Tibial nerve (tissue), 4 donors: ENCODE measurements at regions not wholly inside any gene's neighbourhood (a gene's known extent, or its start where the extent isn't known, plus 50 kb on each side); places are given as distances from the start of the nearest gene placed in this dataset.
"Not testable (repeated sequence)": the region's sequence is repeated elsewhere in the genome, so short reads cannot be mapped to it uniquely, and the experiment has no call there.

Experiments used
- DNase-seq, 2 donors: peaks; one replicate each; pipeline ENCODE4 v3.0.0-alpha.2; 2019; ENCODE audit warnings: low spot score in 2 of 2
- H3K27ac ChIP-seq, 4 donors: fragments of 200-600 bp; sonication (generic) in 3 of 4; one replicate each; pipeline ENCODE4 v1.5.1; 2017 to 2019; ENCODE audit warnings: mild to moderate bottlenecking in 1 of 4
- H3K27me3 ChIP-seq, 2 donors: fragments of 200-600 bp; sonication (generic) in 1 of 2; one replicate each; pipeline versions ENCODE4 v1.5.1 to v1.6.0; 2017 to 2019
- H3K36me3 ChIP-seq, 3 donors: fragments of 200-600 bp; sonication (generic); one replicate each; pipeline ENCODE4 v1.5.1; 2018 to 2019
- H3K4me1 ChIP-seq, 4 donors: fragments of 200-600 bp; sonication (generic) in 3 of 4; one replicate each; pipeline ENCODE4 v1.5.1; 2017 to 2019
- H3K4me3 ChIP-seq, 4 donors: fragments of 200-600 bp; sonication (generic) in 3 of 4; one replicate each; pipeline ENCODE4 v1.5.1; 2017 to 2019; ENCODE audit warnings: mild to moderate bottlenecking in 1 of 4, moderate library complexity in 1 of 4
- H3K9me3 ChIP-seq, 4 donors: fragments of 200-600 bp; sonication (generic) in 3 of 4; one replicate each; pipeline ENCODE4 v1.5.1; 2017 to 2019
- CTCF ChIP-seq, 5 experiments: fragments of 200-600 bp in 3 of 5; fragments of 450-650 bp in 2 of 5; sonication (generic) in 3 of 5; IDR thresholded peaks; one replicate each; pipeline ENCODE4 v1.5.1; 2016 to 2019; ENCODE audit warnings: antibody characterized with exemption in 5 of 5, mild to moderate bottlenecking in 3 of 5, moderate library complexity in 2 of 5
- EP300 ChIP-seq, 2 donors: sonication (generic); formaldehyde crosslinking; IDR thresholded peaks; one replicate each; pipeline ENCODE4 v1.6.1; 2017; ENCODE audit warnings: antibody characterized with exemption in 2 of 2, mild to moderate bottlenecking in 1 of 2
- POLR2A ChIP-seq, 2 donors: fragments of 450-650 bp; IDR thresholded peaks; one replicate each; pipeline ENCODE4 v1.6.1; 2017; ENCODE audit warnings: antibody characterized with exemption in 2 of 2, mild to moderate bottlenecking in 2 of 2, moderate library complexity in 2 of 2
- WGBS, 2 donors: methylation state at CpG; one replicate each; pipeline ENCODE4 v1.1.5; 2018; 5-methylcytosine and 5-hydroxymethylcytosine counted together

- WGBS, 2 donors, result 86 to 88% methylated on average over 14 of the region's 14 CpGs
- H3K36me3 ChIP-seq, result no peaks in the 10 kb centered on the region
- no peak overlapping the region for H3K4me3 ChIP-seq
- no peaks in the 10 kb centered on the region for H3K27me3 ChIP-seq
- DNase-seq, result no peak
- TF ChIP-seq POLR2A (IDR thresholded peaks at IDR 0.05) (no peak), CTCF (IDR thresholded peaks at IDR 0.05) (no peak), EP300 (IDR thresholded peaks at IDR 0.05) (no peak)
- no peak overlapping the region for H3K27ac ChIP-seq
- peaks cover 0 to 38% (median 9%) of the 10 kb centered on the region in 4 donors for H3K9me3 ChIP-seq
- no peaks in the 10 kb centered on the region for H3K4me1 ChIP-seq
Observed at GRCh38 chr2:144747571-144747970, 227.7 kb upstream of the ZEB2 start.

GRCh38 chr2:144745424-144745823 lies 225.5 kb upstream of the ZEB2 start:
- no peak for DNase-seq
- Histone ChIP-seq H3K4me3 (no peak overlapping the region), H3K27me3 (no peaks in the 10 kb centered on the region), H3K4me1 (no peaks in the 10 kb centered on the region), H3K36me3 (no peaks in the 10 kb centered on the region), H3K9me3 (peaks cover 0 to 30% (median 9%) of the 10 kb centered on the region in 4 donors), H3K27ac (no peak overlapping the region)
- no peak for TF ChIP-seq CTCF (IDR thresholded peaks at IDR 0.05)
- no peak for TF ChIP-seq EP300 (IDR thresholded peaks at IDR 0.05)
- TF ChIP-seq POLR2A (IDR thresholded peaks at IDR 0.05), result no peak
- 97 to 99% methylated on average over 6 of the region's 6 CpGs for whole genome bisulfite sequencing, 2 donors

- TF ChIP-seq CTCF (IDR thresholded peaks at IDR 0.05), result no peak
- TF ChIP-seq EP300 (IDR thresholded peaks at IDR 0.05), result no peak
- no peak for TF ChIP-seq POLR2A (IDR thresholded peaks at IDR 0.05)
- Histone ChIP-seq H3K27me3 (no peaks in the 10 kb centered on the region), H3K4me1 (no peaks in the 10 kb centered on the region), H3K9me3 (peaks cover 0 to 16% (median 0%) of the 10 kb centered on the region in 4 donors), H3K4me3 (no peak overlapping the region), H3K36me3 (no peaks in the 10 kb centered on the region), H3K27ac (no peak overlapping the region)
- DNase-seq, result no peak
Observed at GRCh38 chr2:144738749-144739148, 218.8 kb upstream of the ZEB2 start.

GRCh38 chr2:144730711-144731110 lies 210.8 kb upstream of the ZEB2 start:
- Histone ChIP-seq H3K9me3 (peaks cover 0 to 10% (median 0%) of the 10 kb centered on the region in 4 donors), H3K4me1 (no peaks in the 10 kb centered on the region), H3K27me3 (no peaks in the 10 kb centered on the region), H3K4me3 (no peak overlapping the region), H3K27ac (no peak overlapping the region), H3K36me3 (no peaks in the 10 kb centered on the region)
- no peak for TF ChIP-seq POLR2A (IDR thresholded peaks at IDR 0.05)
- TF ChIP-seq CTCF (IDR thresholded peaks at IDR 0.05), result no peak
- no peak for TF ChIP-seq EP300 (IDR thresholded peaks at IDR 0.05)
- 19 to 28% methylated on average over 2 of the region's 2 CpGs for WGBS, 2 donors
- no peak for DNase-seq

GRCh38 chr2:144724460-144724859 lies 204.5 kb upstream of the ZEB2 start:
- not testable (repeated sequence) for H3K36me3 ChIP-seq, H3K4me1 ChIP-seq, DNase-seq, H3K9me3 ChIP-seq, H3K4me3 ChIP-seq, H3K27ac ChIP-seq, H3K27me3 ChIP-seq
- 87 to 88% methylated on average over 2 of the region's 2 CpGs for WGBS, 2 donors

GRCh38 chr2:144718376-144718775 lies 198.5 kb upstream of the ZEB2 start:
- Histone ChIP-seq H3K4me3 (no peak overlapping the region), H3K36me3 (no peaks in the 10 kb centered on the region)

More at GRCh38 chr2:144718376-144718775, 198.5 kb upstream of the ZEB2 start:
- H3K9me3 ChIP-seq, result peaks cover 0 to 17% (median 8%) of the 10 kb centered on the region in 4 donors
- DNase-seq, result no peak
- H3K4me1 ChIP-seq, result peaks cover 0 to 3% (median under 1%) of the 10 kb centered on the region in 4 donors
- TF ChIP-seq POLR2A (IDR thresholded peaks at IDR 0.05) (no peak), CTCF (IDR thresholded peaks at IDR 0.05) (no peak), EP300 (IDR thresholded peaks at IDR 0.05) (no peak)
- H3K27ac ChIP-seq, result no peak overlapping the region
- no peaks in the 10 kb centered on the region for H3K27me3 ChIP-seq
